Muscle of arm (tissue), 1 donor: ENCODE measurements at regions not wholly inside any gene's neighbourhood (a gene's known extent, or its start where the extent isn't known, plus 50 kb on each side); places are given as distances from the start of the nearest gene placed in this dataset.

Source experiments
- DNase-seq: peaks from one replicate; pipeline ENCODE4 v3.0.0-alpha.2; 2013

GRCh38 chr18:10312326-10313015 is 142.0 kb upstream of the APCDD1 start:
- no peak for DNase-seq

- DNase-seq: no peak
Observed at GRCh38 chr18:10313016-10313342, 141.5 kb upstream of the APCDD1 start.

GRCh38 chr18:10314066-10314465 is 140.4 kb upstream of the APCDD1 start:
- DNase-seq: no peak

DNA sequence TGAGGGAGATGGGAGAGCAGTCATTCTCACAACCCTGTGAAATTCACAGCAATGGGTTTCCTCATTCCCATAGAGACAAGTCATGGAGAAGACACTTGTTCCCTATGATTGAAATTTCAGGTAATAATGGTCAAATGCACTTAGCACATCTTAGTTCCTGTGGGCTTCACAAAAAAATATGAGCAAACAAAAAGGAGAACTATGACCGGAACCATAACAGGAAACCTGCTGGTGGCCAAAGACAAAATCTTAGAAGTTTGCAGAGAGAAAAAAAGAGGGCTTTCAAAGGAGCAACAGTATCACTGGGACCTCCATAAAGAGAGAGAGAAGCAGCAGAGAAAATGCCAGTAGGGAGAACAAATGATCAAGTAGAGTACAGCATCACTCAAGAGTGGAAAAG is 138.9 kb upstream of the APCDD1 start:
- DNase-seq: no peak

- DNase-seq: no peak
Observed at GRCh38 chr18:10316778-10317177, 137.7 kb upstream of the APCDD1 start.

DNA sequence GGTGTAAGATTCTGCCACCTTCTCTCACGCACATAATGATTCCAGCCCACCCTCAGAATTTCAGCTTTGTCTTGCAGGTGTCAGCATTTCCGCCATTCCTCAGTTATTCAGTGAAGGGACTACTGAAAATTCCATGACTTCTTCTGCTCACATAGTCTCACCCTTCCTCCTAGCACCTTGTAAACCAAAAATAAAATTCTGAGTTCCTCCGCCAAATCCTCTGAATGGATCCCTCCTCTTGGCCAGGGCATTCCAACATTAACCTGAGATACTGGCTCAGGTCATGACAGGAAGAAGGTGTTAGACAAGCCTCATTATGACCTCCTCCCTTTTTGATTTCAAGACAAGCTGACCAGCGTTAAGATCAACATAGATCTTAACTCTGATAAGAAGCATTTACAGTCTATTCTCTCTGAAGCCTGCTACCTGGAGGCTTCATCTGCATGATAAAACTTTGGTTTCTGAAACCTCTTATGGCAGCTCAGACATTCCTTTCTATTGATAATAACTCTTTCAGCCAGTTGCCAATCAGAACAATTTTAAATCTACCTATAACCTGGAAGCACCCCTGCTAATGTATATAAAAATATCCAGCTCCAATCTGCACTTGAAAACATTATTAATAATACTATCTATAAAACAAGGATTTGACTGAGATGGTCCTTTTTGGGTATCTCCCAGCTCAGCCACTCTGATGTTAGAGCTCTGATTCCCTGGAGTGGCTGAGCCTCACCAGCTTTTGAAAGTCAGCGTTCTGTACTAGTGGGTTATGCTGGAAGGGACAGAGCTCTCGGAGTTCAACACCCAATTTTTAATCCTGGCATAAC is 136.4 kb upstream of the APCDD1 start:
- DNase-seq: no peak

DNA sequence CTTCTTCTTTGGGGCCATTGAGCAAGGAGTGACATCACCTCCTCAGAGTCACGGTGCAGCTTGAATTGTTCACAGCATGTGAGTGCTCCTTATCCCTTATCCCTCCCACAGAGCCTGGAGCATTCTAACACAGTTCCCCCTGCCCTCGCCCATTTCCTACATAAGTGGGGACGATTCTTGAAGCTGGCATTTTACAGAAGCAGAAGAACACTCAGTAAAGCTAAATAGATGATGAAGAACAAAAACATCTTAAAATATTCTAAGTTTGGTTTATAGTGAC is 135.8 kb upstream of the APCDD1 start:
- no peak for DNase-seq

GRCh38 chr18:10319026-10319425 is 135.4 kb upstream of the APCDD1 start:
- no peak for DNase-seq

- DNase-seq: no peak
Observed at GRCh38 chr18:10319914-10320600, 134.4 kb upstream of the APCDD1 start.

DNA sequence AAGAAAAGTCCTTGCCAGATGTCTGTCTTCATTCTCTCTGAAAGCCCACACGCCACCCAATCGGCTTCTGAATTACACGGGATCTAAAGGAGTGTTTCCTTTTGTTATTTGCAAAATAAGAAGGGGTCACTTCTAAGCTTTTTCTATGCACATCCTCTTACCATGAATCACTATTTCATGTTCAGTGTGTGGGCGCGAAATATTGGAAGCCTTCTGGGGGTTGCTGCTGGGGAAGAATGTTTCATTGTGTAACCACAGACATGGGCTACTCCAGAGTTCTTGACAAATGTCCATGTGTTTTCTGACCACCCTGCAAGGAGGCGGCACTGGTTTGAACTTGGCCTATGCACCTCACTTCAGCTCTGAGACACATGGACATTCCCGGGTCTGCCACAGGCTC is 133.6 kb upstream of the APCDD1 start:
- DNase-seq: no peak

DNA sequence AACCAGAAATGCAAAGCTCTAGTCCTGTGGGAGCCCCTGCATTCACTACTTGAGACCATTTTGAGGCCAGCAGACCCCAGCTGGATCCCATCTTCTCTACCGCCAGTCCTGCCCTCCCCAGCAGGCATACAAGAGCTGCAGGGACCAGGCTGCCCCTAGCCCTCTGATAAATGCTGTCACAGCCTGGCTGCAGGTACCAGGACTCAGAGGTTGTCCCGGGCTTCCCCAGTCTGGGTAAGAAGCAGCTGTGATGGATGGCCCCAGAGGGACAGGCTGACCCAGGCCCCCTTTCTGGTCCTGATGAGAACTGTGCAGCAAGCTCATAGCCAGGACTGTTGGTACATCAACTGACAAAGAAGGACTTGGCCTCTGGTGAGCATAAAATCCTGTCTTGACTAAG is 132.9 kb upstream of the APCDD1 start:
- no peak for DNase-seq

DNA sequence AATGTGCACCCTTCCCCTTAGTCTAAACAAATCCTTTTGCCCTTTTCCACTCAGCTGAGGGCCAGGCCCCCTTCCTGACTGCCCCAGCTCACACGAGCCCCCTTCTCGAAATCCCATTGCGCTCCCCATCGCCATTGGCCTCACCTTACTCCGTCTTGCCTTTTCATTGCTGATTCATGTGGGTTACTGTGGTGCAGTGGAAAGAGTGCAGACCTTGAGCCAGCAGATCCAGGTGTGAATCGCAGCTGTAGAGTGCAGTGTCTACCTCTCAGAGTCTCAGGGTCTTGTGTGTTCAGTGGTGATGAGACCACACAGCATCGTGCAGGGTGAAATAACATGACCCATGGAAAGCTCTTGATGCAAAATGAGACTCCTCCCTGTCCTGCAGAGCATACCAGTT is 132.4 kb upstream of the APCDD1 start:
- no peak for DNase-seq

GRCh38 chr18:10322435-10322834 is 132.0 kb upstream of the APCDD1 start:
- no peak for DNase-seq

DNA sequence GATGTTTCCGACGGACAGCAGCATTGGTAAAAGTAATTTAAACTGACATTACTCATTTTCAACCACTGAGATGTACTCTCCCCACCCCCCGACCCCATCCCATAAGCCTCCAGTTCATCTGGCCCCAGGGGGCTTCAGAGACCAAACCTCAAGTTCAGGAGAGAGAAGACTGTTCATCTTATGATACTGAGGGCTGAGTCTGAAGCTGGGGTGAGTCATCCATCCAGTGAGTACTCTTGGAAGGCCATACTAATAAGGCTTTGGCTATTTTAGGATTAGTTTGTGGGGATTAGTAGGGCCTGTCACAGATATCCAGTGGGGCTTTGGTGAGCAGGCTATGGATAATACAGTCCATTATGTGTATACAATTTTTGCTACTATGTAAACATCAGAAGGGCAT is 125.3 kb upstream of the APCDD1 start:
- DNase-seq: no peak

- DNase-seq: no peak
Observed at GRCh38 chr18:10330428-10330827, 124.0 kb upstream of the APCDD1 start.

- DNase-seq: no peak
Observed at GRCh38 chr18:10332452-10332851, 122.0 kb upstream of the APCDD1 start.

- DNase-seq: no peak
Observed at GRCh38 chr18:10336749-10337350, 117.6 kb upstream of the APCDD1 start.

- DNase-seq: no peak
Observed at GRCh38 chr18:10340821-10341220, 113.6 kb upstream of the APCDD1 start.

- no peak for DNase-seq
Observed at GRCh38 chr18:10343778-10344177, 110.7 kb upstream of the APCDD1 start.

DNA sequence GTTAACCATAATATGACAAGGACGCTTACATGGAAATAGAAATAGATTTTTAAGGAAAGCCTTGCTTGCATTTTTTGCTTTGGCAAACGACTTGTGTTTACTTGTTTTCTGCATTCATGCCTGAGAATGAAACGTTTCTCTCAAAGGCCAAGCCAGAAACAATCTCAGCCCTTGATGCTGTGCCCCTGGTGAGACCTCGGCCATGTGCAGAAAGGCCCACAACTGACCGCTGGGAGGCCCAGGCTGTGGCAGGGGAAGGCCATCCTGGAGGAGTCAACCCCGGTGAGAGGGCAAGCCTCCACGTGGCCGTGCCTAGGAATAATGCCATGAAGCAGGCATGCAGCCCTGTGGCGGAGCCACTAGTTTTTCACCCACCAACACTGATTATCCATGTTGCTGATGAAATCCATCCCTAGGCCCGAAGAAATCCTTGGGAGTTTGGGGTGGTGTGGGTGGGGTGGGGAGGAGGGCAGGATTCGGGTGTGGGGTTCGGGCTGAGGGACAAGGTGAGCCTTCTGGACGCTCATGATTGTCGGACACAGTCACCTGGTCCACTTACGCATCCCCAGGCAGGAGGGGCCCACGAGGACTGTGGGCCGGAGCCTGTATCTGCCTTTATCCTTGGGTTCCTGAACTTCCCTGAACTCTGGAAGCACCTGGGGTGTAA is 107.6 kb upstream of the APCDD1 start:
- no peak for DNase-seq

GRCh38 chr18:10349561-10349960 is 104.9 kb upstream of the APCDD1 start:
- DNase-seq: no peak

- no peak for DNase-seq
Observed at GRCh38 chr18:10350661-10351060, 103.8 kb upstream of the APCDD1 start.
